ENCODE measurements at regions not wholly inside any gene's neighbourhood (a gene's known extent, or its start where the extent isn't known, plus 50 kb on each side); places are given as distances from the start of the nearest gene placed in this dataset.

DNA sequence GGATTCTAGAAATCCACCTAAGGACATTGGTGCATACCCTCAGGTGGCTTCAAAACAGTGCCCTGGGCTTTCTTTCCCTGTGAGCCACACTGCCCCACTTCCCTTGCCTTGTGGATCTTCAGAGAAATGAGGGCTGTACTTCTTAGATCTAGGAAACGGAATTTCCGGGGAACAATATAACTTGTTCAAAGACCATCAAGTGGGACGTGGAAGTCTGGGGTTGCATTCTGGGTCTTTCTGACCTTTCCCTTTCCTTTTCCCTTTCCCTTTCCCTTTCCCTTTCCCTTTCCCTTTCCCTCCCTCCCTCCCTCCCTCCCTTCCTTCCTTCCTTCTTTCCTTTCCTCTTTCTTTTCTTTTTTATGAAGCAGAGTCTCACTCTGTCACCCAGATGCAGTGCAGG, 97.1 kb upstream of the SALL1 start:
- TF ChIP-seq, protein P1, sequence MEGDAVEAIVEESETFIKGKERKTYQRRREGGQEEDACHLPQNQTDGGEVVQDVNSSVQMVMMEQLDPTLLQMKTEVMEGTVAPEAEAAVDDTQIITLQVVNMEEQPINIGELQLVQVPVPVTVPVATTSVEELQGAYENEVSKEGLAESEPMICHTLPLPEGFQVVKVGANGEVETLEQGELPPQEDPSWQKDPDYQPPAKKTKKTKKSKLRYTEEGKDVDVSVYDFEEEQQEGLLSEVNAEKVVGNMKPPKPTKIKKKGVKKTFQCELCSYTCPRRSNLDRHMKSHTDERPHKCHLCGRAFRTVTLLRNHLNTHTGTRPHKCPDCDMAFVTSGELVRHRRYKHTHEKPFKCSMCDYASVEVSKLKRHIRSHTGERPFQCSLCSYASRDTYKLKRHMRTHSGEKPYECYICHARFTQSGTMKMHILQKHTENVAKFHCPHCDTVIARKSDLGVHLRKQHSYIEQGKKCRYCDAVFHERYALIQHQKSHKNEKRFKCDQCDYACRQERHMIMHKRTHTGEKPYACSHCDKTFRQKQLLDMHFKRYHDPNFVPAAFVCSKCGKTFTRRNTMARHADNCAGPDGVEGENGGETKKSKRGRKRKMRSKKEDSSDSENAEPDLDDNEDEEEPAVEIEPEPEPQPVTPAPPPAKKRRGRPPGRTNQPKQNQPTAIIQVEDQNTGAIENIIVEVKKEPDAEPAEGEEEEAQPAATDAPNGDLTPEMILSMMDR (IDR thresholded peaks at IDR 0.05): no peak
- DNase-seq (ENCODE audit: low spot score): no peak
- no peaks in the 10 kb centered on the region for H3K4me1 Mint-ChIP-seq (ENCODE audit: low read depth)
- H3K27me3 Mint-ChIP-seq (ENCODE audit: low read depth): no peaks in the 10 kb centered on the region
- peaks cover 16% of the 10 kb centered on the region for H3K9me3 Mint-ChIP-seq (ENCODE audit: low read depth)
- H3K36me3 Mint-ChIP-seq (ENCODE audit: low read depth): no peaks in the 10 kb centered on the region
- no peak overlapping the region for H3K4me3 Mint-ChIP-seq (ENCODE audit: unreplicated experiment)
- no peak overlapping the region for H3K27ac Mint-ChIP-seq (ENCODE audit: unreplicated experiment)

DNA sequence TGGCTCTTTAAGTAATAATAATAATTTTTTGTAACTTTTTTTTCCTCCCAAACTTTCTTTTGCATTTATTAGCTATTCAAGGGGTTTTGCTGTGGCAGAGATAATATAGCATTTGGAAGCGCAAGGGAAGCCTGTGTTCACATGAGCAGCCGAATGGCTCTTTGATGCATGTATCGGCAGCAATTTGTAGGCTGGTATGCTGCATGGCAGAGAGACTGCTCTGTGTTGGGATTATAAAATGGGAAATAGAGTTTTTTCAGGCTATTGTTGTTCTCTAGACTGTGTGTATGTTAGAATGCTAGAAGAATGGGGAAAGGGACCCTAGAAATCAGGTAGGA, 94.6 kb upstream of the SALL1 start:
- TF ChIP-seq, protein P1 (IDR thresholded peaks at IDR 0.05): no peak
- Mint-ChIP-seq H3K27ac (ENCODE audit: unreplicated experiment) (no peak overlapping the region), H3K4me3 (ENCODE audit: unreplicated experiment) (no peak overlapping the region), H3K4me1 (ENCODE audit: low read depth) (no peaks in the 10 kb centered on the region), H3K27me3 (ENCODE audit: low read depth) (no peaks in the 10 kb centered on the region), H3K9me3 (ENCODE audit: low read depth) (peaks cover 4% of the 10 kb centered on the region), H3K36me3 (ENCODE audit: low read depth) (no peaks in the 10 kb centered on the region)
- DNase-seq (ENCODE audit: low spot score): no peak

DNA sequence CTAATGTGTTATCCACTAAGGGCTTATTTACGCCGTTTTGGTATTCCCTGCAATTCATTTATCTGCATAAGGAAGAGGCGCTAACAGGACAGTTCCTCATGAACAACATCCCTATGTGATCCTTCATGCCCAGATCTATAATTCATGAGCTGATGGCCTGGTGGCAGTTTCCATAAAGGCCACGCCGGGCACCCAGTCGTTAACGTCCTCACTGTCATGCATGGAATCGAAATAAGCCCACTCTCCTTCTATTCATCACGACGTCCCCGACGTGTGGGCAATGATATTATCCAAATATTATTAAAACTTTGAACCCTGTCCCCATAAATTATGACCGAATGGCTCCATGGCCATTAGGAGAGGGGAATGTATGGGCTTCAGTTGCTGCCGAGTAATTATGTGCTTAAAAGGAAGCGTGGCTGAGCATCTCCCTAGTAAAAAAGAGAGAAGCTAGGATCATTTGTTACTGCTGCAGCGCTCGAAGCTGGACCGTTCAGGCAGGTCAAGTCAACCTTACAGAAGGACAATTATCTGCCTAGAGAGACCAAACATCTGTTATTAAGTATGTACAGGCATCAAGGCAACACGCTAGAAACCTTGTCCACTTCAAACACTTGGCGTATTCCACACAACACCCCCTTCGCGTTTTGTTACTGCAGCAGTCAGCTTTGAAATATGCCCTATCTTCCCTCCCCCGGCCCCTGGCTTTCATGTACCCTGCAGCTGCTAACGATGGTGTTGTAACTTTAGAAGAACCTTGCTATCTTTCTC, 94.0 kb upstream of the SALL1 start:
- no peaks in the 10 kb centered on the region for H3K4me1 Mint-ChIP-seq (ENCODE audit: low read depth)
- no peaks in the 10 kb centered on the region for H3K9me3 Mint-ChIP-seq (ENCODE audit: low read depth)
- no peak overlapping the region for H3K4me3 Mint-ChIP-seq (ENCODE audit: unreplicated experiment)
- TF ChIP-seq, protein P1 (IDR thresholded peaks at IDR 0.05): no peak
- H3K27ac Mint-ChIP-seq (ENCODE audit: unreplicated experiment): no peak overlapping the region
- H3K36me3 Mint-ChIP-seq (ENCODE audit: low read depth): no peaks in the 10 kb centered on the region
- H3K27me3 Mint-ChIP-seq (ENCODE audit: low read depth): no peaks in the 10 kb centered on the region
- DNase-seq (ENCODE audit: low spot score): no peak

DNA sequence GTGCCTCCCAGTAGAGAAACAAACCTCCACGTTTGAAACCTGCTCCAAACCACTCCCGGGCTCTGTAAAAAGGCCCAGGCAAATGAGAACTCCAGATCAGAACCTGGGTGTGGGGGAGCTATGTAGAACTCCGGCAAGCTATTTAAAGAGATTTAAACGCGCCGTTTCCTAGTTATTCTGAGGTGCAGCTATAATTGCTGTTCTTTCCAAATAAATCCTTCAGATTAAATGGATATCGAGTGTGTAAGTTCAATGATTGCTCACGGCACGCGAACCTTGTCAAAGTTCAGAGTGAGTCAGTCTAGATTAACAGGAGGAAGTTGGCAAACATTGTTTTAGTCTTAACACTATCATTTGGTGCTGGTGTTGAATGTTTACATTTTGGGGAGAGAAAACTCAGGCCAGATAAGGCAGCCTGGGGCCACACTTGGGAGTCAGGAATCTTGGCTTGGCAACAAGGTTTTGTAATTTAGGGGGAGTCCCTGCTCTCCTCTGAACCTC, 92.9 kb upstream of the SALL1 start:
- Mint-ChIP-seq H3K27ac (ENCODE audit: unreplicated experiment) (no peak overlapping the region), H3K4me1 (ENCODE audit: low read depth) (no peaks in the 10 kb centered on the region), H3K27me3 (ENCODE audit: low read depth) (no peaks in the 10 kb centered on the region), H3K9me3 (ENCODE audit: low read depth) (peaks cover 4% of the 10 kb centered on the region), H3K4me3 (ENCODE audit: unreplicated experiment) (no peak overlapping the region), H3K36me3 (ENCODE audit: low read depth) (no peaks in the 10 kb centered on the region)
- TF ChIP-seq, protein P1 (IDR thresholded peaks at IDR 0.05): no peak
- no peak for DNase-seq (ENCODE audit: low spot score)

DNA sequence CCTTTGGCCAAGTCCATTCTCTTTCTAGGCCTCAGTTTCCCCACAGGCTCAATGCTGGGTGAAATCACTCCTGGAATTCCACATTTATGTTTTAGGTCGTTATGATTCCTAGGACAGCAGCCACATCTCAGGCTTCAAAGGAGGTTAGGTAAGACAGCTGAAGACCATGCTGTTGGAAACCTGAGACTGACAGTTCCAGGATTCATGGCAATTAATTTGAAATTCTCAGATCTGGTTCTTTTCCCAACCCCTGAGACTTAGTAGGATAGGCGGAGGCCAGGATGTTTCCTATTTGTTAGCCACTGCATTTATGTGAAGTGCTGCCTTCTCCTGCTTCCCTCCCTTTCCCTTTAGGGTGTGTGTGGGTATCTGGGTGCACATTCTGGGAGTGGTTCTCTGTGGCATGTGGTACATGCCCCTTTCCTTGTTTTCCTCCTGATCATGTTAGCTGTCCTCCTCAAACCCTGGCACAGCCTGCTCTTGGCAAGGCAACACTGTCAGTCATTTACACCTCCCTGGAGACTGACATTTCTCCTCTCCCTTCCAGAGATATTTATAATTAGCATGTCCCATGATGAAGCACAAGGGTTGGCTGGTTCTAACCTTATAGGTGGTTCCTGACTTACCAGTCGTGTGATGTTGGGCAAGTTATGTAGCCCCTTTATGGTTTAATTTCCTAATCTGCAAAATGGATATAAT, 91.4 kb upstream of the SALL1 start:
- no peaks in the 10 kb centered on the region for H3K36me3 Mint-ChIP-seq (ENCODE audit: low read depth)
- no peaks in the 10 kb centered on the region for H3K27me3 Mint-ChIP-seq (ENCODE audit: low read depth)
- H3K4me1 Mint-ChIP-seq (ENCODE audit: low read depth): no peaks in the 10 kb centered on the region
- TF ChIP-seq, protein P1 (IDR thresholded peaks at IDR 0.05): no peak
- no peak overlapping the region for H3K4me3 Mint-ChIP-seq (ENCODE audit: unreplicated experiment)
- H3K9me3 Mint-ChIP-seq (ENCODE audit: low read depth): peaks cover 5% of the 10 kb centered on the region
- H3K27ac Mint-ChIP-seq (ENCODE audit: unreplicated experiment): no peak overlapping the region
- DNase-seq (ENCODE audit: low spot score): no peak

Data from chondrocyte (in vitro differentiated cells).